SH-SY5Y (cell line): ENCODE measurements at regions not wholly inside any gene's neighbourhood (a gene's known extent, or its start where the extent isn't known, plus 50 kb on each side); places are given as distances from the start of the nearest gene placed in this dataset.

Source experiments
- GATA2 ChIP-seq: IDR thresholded peaks from 2 replicates; pipeline ENCODE4 v1.6.1; 2011; ENCODE audit warnings: mild to moderate bottlenecking, low read depth, low read length
- GATA3 ChIP-seq: IDR thresholded peaks from 2 replicates; pipeline ENCODE4 v1.6.1; 2011; ENCODE audit warnings: low read depth, mild to moderate bottlenecking, low read length, moderate library complexity

- TF ChIP-seq GATA2 (no peak), GATA3 (no peak)
Measured at GRCh38 chr2:17228461-17228860, 289.8 kb downstream of the RAD51AP2 start.
